Activated T-helper 1 cell treated with anti-CD3 and anti-CD28 coated beads, Interleukin-2, amount 50 U/mL, for 16 hours (primary cell): ENCODE measurements at regions not wholly inside any gene's neighbourhood (a gene's known extent, or its start where the extent isn't known, plus 50 kb on each side); places are given as distances from the start of the nearest gene placed in this dataset.
"Not testable (repeated sequence)": the region's sequence is repeated elsewhere in the genome, so short reads cannot be mapped to it uniquely, and the experiment has no call there.

ENCODE experiments used
- DNase-seq, 2 donors: peaks; one replicate each; pipeline ENCODE4 v3.0.0-alpha.2; 2020; ENCODE audit warnings: low read depth in 1 of 2, low spot score in 1 of 2

DNA sequence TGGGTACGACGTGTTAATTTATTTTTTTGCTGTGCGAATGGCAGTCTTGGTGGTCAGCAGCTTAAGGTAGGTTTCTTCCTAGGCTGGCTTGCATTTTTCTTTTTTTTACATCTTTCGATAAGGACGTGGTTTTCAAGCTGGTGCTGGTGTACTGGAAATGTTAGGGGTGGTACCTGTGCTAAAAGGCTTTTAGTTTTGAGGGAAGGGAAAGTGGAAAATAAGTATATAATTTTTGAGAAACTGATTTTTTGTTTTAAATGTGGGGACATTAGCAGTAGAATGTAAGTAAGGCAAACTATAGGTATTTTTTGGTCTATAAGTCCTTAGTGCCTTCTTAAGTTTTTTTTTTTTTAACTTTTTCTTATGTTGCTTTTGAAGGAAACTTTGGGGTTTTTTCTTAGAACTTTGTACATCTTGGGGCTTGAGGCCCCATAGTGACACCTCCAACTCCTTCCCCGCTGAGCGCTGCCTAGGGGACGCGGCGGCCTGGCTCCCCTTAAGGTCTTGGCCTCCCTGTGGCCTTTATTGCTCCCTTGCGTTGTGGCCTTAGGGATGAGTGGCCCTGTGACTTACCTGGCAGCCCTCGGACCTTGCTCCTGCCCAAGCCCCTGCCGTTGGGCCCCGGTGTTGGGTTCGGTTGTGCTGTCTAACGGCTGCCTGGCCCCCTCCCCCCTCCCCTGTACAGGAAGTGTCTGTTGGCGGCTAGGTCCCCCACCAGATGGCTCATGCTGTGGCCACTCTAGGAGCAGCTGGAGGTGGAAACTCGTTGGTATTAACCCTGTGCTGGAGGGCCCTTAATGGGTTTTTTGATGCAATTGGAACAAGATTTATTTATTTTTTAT is 88.0 kb upstream of the RPRML start:
- DNase-seq = peak; percentile 25 to 61

DNA sequence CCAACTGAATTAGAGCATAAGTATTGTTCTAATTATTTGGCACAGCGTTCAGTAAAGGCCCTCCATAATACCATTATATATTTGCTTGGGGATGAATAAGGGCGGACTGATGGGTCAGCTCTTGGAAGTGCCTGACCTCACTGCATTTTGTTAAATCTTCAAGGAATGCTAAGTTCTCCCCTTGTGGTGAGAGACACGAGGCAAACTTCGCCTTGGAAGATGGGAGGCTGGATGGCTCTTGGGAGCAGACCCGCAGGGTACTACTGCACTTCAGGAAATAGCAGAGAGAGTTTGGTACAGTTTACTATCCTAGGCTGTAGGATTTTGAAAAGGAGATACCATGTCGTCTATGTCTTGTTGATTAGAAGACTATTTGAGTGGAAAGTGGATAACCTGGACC is 87.0 kb upstream of the RPRML start:
- DNase-seq = no peak

DNA sequence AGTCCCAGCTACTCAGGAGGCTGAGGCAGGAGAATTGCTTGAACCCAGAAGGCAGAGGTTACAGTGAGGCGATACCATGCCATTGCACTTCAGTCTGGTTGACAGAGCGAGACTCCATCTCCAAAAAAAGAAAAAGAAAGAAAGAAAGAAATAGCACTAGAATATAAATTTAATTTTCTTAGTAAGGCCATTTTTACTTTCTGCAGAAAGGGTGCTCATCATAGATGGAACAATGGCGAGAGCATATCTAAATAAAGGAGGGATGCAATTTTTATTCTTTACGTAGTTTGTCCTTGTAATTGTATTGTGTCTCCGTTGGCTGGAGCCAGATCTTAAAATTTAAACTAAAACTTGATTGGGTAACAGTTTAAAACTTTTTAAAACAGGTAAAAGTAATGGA is 85.6 kb upstream of the RPRML start:
- DNase-seq = no peak

DNA sequence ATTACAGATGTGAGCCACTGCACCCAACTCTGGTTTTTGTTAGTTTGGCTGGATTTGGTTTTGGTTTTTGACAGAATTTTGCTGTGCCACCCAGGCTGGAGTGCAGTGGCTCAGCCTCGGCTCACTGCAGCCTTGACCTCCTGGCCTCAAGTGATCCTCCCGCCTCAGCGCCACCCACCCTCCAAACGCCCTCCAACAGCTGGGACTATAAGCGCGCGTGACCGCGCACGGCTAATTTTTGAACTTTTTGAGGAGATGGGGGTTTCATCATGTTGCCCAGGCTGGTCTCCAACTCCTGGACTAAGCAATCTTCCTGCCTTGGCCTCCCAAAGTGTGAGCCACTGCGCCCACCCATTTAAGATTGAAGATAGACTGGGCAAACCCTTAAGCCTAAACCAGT is 84.4 kb upstream of the RPRML start:
- no peak for DNase-seq

DNA sequence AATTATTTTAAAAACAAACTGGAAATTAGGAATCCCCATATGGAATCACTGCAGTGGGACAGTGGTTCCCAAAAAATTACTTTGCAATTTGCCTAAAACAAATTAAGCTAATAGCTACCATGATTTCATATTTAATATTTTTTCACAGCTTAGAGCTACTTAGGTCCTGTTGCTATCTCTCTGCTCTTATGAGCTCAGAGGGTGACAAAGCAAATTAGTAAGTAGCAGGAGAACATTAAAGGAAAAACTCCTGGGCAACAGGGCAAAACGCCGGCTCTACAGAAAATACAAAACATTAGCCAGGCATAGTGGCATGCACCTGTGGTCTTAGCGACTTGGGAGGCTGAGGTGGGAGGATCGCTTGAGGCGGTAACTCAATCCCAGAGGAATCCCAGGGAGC is 83.8 kb upstream of the RPRML start:
- not testable (repeated sequence) for DNase-seq

DNA sequence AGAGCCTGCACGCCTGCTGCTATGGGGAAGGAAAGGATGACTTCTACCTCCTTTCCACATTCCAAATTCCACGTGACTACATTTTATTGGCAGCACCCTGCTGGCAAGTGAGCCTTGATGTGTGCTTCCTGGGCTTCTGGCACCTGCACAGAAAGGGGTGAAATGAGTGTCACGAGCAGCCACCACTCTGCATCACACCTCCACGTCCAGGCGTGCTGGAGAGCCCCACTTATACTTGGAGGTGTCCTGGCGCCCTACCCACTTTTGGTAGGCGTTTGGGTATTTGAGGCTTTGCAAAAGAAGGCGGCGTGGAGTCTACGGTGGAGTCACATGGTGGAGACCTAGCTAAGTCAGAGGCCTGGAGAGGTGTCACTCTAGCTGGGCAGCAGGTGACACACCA is 81.0 kb upstream of the RPRML start:
- not testable (repeated sequence) for DNase-seq

DNA sequence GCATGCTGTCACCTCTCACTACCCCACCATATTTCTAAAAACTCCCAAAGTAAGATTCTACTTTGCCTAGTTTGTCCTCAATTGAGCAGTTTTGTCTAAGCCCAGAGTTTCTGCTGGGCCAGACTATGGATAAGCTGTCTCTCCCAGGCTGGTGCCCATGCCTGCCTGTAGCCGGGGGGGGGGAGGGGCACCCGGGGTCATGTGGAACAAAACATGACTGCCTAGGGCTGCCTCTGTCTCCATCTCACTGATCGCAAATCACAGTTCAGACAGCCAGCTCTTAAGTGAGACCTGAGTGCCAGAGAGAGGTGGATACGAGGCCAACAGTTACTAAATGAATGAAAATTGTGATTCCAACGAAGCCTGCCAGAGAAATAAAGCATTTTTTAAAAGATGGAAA is 78.8 kb upstream of the RPRML start:
- no peak for DNase-seq

DNA sequence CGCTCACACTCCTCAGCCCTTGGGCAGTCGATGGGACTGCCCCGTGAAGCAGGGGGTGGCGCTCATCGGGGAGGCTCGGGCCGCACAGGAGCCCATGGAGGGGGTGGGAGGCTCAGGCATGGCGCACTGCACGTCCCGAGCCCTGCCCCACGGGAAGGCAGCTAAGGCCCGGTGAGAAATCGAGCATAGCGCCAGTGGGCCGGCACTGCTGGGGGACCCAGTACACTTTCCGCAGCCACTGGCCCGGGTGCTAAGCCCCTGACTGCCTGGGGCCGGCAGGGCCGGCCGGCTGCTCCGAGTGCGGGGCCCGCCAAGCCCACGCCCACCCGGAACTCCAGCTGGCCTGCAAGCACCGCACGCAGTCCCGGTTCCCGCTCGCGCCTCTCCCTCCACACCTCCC is 78.2 kb upstream of the RPRML start:
- DNase-seq = not testable (repeated sequence)

DNA sequence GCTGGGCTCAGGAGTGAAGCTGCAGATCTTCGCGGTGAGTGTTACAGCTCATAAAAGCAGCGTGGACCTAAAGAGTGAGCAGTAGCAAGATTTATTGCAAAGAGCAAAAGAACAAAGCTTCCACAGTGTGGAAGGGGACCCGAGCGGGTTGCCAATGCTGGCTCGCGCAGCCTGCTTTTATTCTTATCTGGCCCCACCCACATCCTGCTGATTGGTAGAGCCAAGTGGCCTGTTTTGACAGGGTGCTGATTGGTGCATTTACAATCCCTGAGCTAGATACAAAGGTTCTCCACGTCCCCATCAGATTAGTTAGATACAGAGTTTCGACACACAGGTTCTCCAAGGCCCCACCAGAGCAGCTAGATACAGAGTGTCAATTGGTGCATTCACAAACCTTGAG is 77.6 kb upstream of the RPRML start:
- not testable (repeated sequence) for DNase-seq
